Neural cell (in vitro differentiated cells): ENCODE measurements at regions not wholly inside any gene's neighbourhood (a gene's known extent, or its start where the extent isn't known, plus 50 kb on each side); places are given as distances from the start of the nearest gene placed in this dataset.

Experiments used
- H2AFZ ChIP-seq: fragments of 200-600, 300-800 bp; sonication (generic), shearing (Covaris generic); 2 replicates; pipeline ENCODE4 v1.6.0; 2014; ENCODE audit warnings: low read depth, mild to moderate bottlenecking, antibody characterized with exemption, low read length, moderate library complexity
- H3F3A ChIP-seq: fragments of 200-600 bp; shearing (Covaris generic); 2 replicates; pipeline ENCODE4 v1.6.1; 2016; ENCODE audit warnings: mild to moderate bottlenecking, moderate library complexity, mixed read lengths, antibody characterized with exemption, low read length; ENCODE audit not compliant: insufficient read depth, poor library complexity, severe bottlenecking
- H3K27ac ChIP-seq: fragments of 200-600, 300-800 bp; sonication (generic), shearing (Covaris generic); 2 replicates; pipeline ENCODE4 v1.5.1; 2014; ENCODE audit warnings: mild to moderate bottlenecking, low read length, moderate library complexity
- H3K27me3 ChIP-seq: fragments of 300-800, 200-600 bp; sonication (generic), shearing (Covaris generic); 2 replicates; pipeline ENCODE4 v1.6.0; 2014; ENCODE audit warnings: mild to moderate bottlenecking, low read depth, low read length, moderate library complexity; ENCODE audit not compliant: insufficient read depth
- H3K36me3 ChIP-seq: fragments of 300-800, 200-600 bp; sonication (generic), shearing (Covaris generic); 2 replicates; pipeline ENCODE4 v1.5.1; 2014; ENCODE audit warnings: mild to moderate bottlenecking, antibody characterized with exemption, low read length, moderate library complexity; ENCODE audit not compliant: insufficient read depth
- H3K4me2 ChIP-seq: fragments of 300-800, 200-600 bp; sonication (generic), shearing (Covaris generic); 2 replicates; pipeline ENCODE4 v1.6.0; 2014; ENCODE audit warnings: mild to moderate bottlenecking, low read length
- H3K4me3 ChIP-seq: fragments of 300-800, 200-600 bp; sonication (generic), shearing (Covaris generic); 2 replicates; pipeline ENCODE4 v1.5.1; 2014; ENCODE audit warnings: mild to moderate bottlenecking, low read length, moderate library complexity
- H3K79me2 ChIP-seq: fragments of 200-600 bp; shearing (Covaris generic); replicated peaks from 2 replicates; pipeline ENCODE4 v1.6.0; 2014; ENCODE audit warnings: mild to moderate bottlenecking, low read length, moderate library complexity; ENCODE audit not compliant: insufficient read depth
- H3K9ac ChIP-seq: fragments of 300-800, 200-600 bp; sonication (generic), shearing (Covaris generic); 2 replicates; pipeline ENCODE4 v1.6.1; 2016; ENCODE audit warnings: mild to moderate bottlenecking, low read length, mixed read lengths
- H3K9me2 ChIP-seq: fragments of 200-600 bp; shearing (Covaris generic); 2 replicates; pipeline ENCODE4 v1.6.1; 2016; ENCODE audit warnings: mild to moderate bottlenecking, low read length, mixed read lengths; ENCODE audit not compliant: insufficient read depth
- H3K9me3 ChIP-seq: fragments of 200-600, 300-800 bp; sonication (generic), shearing (Covaris generic); 2 replicates; pipeline ENCODE4 v1.6.1; 2016; ENCODE audit warnings: mild to moderate bottlenecking, mixed run types, low read length, moderate library complexity, mixed read lengths
- H4K20me1 ChIP-seq: fragments of 200-600 bp; shearing (Covaris generic); 2 replicates; pipeline ENCODE4 v1.6.1; 2016; ENCODE audit warnings: mild to moderate bottlenecking, mixed run types; ENCODE audit not compliant: insufficient read depth
- CTCF ChIP-seq: fragments of 450-650 bp; IDR thresholded peaks from 2 replicates; pipeline ENCODE4 v1.5.1; 2014; ENCODE audit warnings: antibody characterized with exemption, mild to moderate bottlenecking, moderate library complexity; ENCODE audit not compliant: poor library complexity, severe bottlenecking
- EP300 ChIP-seq: fragments of 450-650 bp; conservative IDR thresholded peaks from 2 replicates; pipeline ENCODE4 v1.6.1; 2014; ENCODE audit warnings: antibody characterized with exemption, mild to moderate bottlenecking, moderate library complexity; ENCODE audit not compliant: poor library complexity, severe bottlenecking
- EZH2 ChIP-seq: fragments of 200-600, 300-800 bp; shearing (Covaris generic), sonication (generic); IDR thresholded peaks from 2 replicates; pipeline ENCODE4 v1.6.1; 2014; ENCODE audit warnings: antibody characterized with exemption, low read length, borderline replicate concordance, mild to moderate bottlenecking; ENCODE audit not compliant: insufficient read depth, poor library complexity, severe bottlenecking
- MXI1 ChIP-seq: fragments of 450-650 bp; conservative IDR thresholded peaks from 2 replicates; pipeline ENCODE4 v1.6.1; 2014; ENCODE audit warnings: antibody characterized with exemption, mild to moderate bottlenecking; ENCODE audit not compliant: poor library complexity, severe bottlenecking
- POLR2AphosphoS5 ChIP-seq: IDR thresholded peaks from 2 replicates; pipeline ENCODE4 v1.6.1; 2012
- RAD21 ChIP-seq: fragments of 450-650 bp; conservative IDR thresholded peaks from 2 replicates; pipeline ENCODE4 v1.6.1; 2014; ENCODE audit warnings: antibody characterized with exemption, mild to moderate bottlenecking, moderate library complexity
- REST ChIP-seq: IDR thresholded peaks from 2 replicates; pipeline ENCODE4 v1.6.1; 2012; ENCODE audit warnings: borderline replicate concordance
- SMC3 ChIP-seq: fragments of 450-650 bp; conservative IDR thresholded peaks from 2 replicates; pipeline ENCODE4 v1.6.1; 2014; ENCODE audit warnings: antibody characterized with exemption, mild to moderate bottlenecking, moderate library complexity; ENCODE audit not compliant: poor library complexity
- TAF1 ChIP-seq: IDR thresholded peaks from 2 replicates; pipeline ENCODE4 v1.6.1; 2012; ENCODE audit warnings: low read depth

- TF ChIP-seq MXI1, result no peak
- no peak for TF ChIP-seq REST
- no peak for TF ChIP-seq TAF1
- TF ChIP-seq RAD21, result no peak
- TF ChIP-seq POLR2AphosphoS5, result no peak
- TF ChIP-seq EZH2, result no peak
- no peak for TF ChIP-seq SMC3
- no peak for TF ChIP-seq EP300
- TF ChIP-seq CTCF, result no peak
- H3K27ac ChIP-seq, result no peak overlapping the region
- H3K9me2 ChIP-seq, result no peaks in the 10 kb centered on the region
- no peaks in the 10 kb centered on the region for H4K20me1 ChIP-seq
- H3K9ac ChIP-seq, result no peak overlapping the region
- no peak overlapping the region for H3K4me3 ChIP-seq
- H3K4me2 ChIP-seq, result no peak overlapping the region
- H3K9me3 ChIP-seq, result no peaks in the 10 kb centered on the region
- no peaks in the 10 kb centered on the region for H3K36me3 ChIP-seq
- no peaks in the 10 kb centered on the region for H3F3A ChIP-seq
- no peak overlapping the region for H2AFZ ChIP-seq
- H3K27me3 ChIP-seq, result no peaks in the 10 kb centered on the region
- H3K79me2 ChIP-seq, result no peaks in the 10 kb centered on the region
Observed at GRCh38 chr10:3399756-3400155, 227.2 kb upstream of the PITRM1 start.

- H4K20me1 ChIP-seq, result no peaks in the 10 kb centered on the region
- no peak overlapping the region for H3K4me3 ChIP-seq
- H3K27me3 ChIP-seq, result no peaks in the 10 kb centered on the region
- no peaks in the 10 kb centered on the region for H3K9me2 ChIP-seq
- no peak overlapping the region for H3K9ac ChIP-seq
- no peak for TF ChIP-seq REST
- H3K36me3 ChIP-seq, result no peaks in the 10 kb centered on the region
- no peak overlapping the region for H3K27ac ChIP-seq
- H3K4me2 ChIP-seq, result no peak overlapping the region
- H2AFZ ChIP-seq, result no peak overlapping the region
- no peaks in the 10 kb centered on the region for H3K79me2 ChIP-seq
- H3K9me3 ChIP-seq, result no peaks in the 10 kb centered on the region
- H3F3A ChIP-seq, result no peaks in the 10 kb centered on the region
Observed at GRCh38 chr10:3398825-3399646, 226.5 kb upstream of the PITRM1 start.
